ENCODE measurements at regions not wholly inside any gene's neighbourhood (a gene's known extent, or its start where the extent isn't known, plus 50 kb on each side); places are given as distances from the start of the nearest gene placed in this dataset.
A peak's percentile ranks its signal among the peaks of the same experiment; 100 is the strongest.
"Not testable (repeated sequence)": the region's sequence is repeated elsewhere in the genome, so short reads cannot be mapped to it uniquely, and the experiment has no call there.

- no peak for DNase-seq
Observed at GRCh38 chr13:95391785-95392184, 90.5 kb upstream of the ABCC4 start.

- no peak for DNase-seq
Observed at GRCh38 chr13:95392597-95392996, 91.3 kb upstream of the ABCC4 start.

- DNase-seq: peak; percentile 1
Observed at GRCh38 chr13:95403349-95404140, 102.3 kb upstream of the ABCC4 start.

GRCh38 chr13:95404141-95404882 is 103.1 kb upstream of the ABCC4 start:
- DNase-seq: peak; percentile 62

GRCh38 chr13:95406176-95406575 is 104.9 kb upstream of the ABCC4 start:
- DNase-seq: no peak

GRCh38 chr13:95411428-95412040 is 110.3 kb upstream of the ABCC4 start:
- DNase-seq: no peak

- DNase-seq: no peak
Observed at GRCh38 chr13:95418946-95419345, 117.7 kb upstream of the ABCC4 start.

GRCh38 chr13:95420501-95420900 is 119.2 kb upstream of the ABCC4 start:
- no peak for DNase-seq

GRCh38 chr13:95426631-95427030 is 125.4 kb upstream of the ABCC4 start:
- no peak for DNase-seq

- DNase-seq: not testable (repeated sequence)
Observed at GRCh38 chr13:95430525-95430924, 122.0 kb upstream of the CLDN10 start.

- DNase-seq: no peak
Observed at GRCh38 chr13:95432141-95432540, 120.4 kb upstream of the CLDN10 start.

- no peak for DNase-seq
Observed at GRCh38 chr13:95433537-95433936, 119.0 kb upstream of the CLDN10 start.

GRCh38 chr13:95434111-95434510 is 118.4 kb upstream of the CLDN10 start:
- no peak for DNase-seq

GRCh38 chr13:95437561-95437960 is 115.0 kb upstream of the CLDN10 start:
- DNase-seq: no peak

- no peak for DNase-seq
Observed at GRCh38 chr13:95438297-95438696, 114.2 kb upstream of the CLDN10 start.

GRCh38 chr13:95440441-95441088 is 112.0 kb upstream of the CLDN10 start:
- DNase-seq: no peak

- no peak for DNase-seq
Observed at GRCh38 chr13:95441326-95441725, 111.2 kb upstream of the CLDN10 start.

GRCh38 chr13:95444006-95444730 is 108.4 kb upstream of the CLDN10 start:
- DNase-seq: no peak

- DNase-seq: no peak
Observed at GRCh38 chr13:95445131-95445530, 107.4 kb upstream of the CLDN10 start.

- DNase-seq: no peak
Observed at GRCh38 chr13:95447814-95448213, 104.7 kb upstream of the CLDN10 start.

GRCh38 chr13:95451656-95452055 is 100.9 kb upstream of the CLDN10 start:
- DNase-seq: no peak

- DNase-seq: no peak
Observed at GRCh38 chr13:95452375-95452774, 100.1 kb upstream of the CLDN10 start.

- no peak for DNase-seq
Observed at GRCh38 chr13:95455782-95456181, 96.7 kb upstream of the CLDN10 start.
